ENCODE measurements at regions not wholly inside any gene's neighbourhood (a gene's known extent, or its start where the extent isn't known, plus 50 kb on each side); places are given as distances from the start of the nearest gene placed in this dataset.

DNA sequence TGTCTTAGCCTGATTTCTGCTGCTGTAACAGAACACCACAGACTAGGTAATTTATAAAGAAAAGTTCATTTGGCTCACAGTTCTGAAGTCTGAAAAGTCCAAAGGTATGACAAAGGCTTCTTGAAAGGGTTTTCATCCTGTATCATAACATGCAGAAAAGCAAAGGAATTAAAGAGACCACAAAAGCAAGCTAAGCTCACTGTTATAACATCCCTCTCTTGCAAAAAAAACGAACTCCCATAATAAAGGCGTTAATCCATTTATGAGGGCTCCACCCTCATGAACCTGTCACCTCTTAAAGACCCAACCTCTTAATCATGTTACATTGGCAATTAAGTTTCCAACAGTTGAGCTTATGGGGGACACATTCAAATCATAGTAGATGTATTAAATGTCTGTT lies 197.9 kb downstream of the PLOD2 start:
- TF ChIP-seq, protein P1, sequence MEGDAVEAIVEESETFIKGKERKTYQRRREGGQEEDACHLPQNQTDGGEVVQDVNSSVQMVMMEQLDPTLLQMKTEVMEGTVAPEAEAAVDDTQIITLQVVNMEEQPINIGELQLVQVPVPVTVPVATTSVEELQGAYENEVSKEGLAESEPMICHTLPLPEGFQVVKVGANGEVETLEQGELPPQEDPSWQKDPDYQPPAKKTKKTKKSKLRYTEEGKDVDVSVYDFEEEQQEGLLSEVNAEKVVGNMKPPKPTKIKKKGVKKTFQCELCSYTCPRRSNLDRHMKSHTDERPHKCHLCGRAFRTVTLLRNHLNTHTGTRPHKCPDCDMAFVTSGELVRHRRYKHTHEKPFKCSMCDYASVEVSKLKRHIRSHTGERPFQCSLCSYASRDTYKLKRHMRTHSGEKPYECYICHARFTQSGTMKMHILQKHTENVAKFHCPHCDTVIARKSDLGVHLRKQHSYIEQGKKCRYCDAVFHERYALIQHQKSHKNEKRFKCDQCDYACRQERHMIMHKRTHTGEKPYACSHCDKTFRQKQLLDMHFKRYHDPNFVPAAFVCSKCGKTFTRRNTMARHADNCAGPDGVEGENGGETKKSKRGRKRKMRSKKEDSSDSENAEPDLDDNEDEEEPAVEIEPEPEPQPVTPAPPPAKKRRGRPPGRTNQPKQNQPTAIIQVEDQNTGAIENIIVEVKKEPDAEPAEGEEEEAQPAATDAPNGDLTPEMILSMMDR (IDR thresholded peaks at IDR 0.05): no peak
- no peak for TF ChIP-seq POLR2A (IDR thresholded peaks at IDR 0.05)
